Activated CD4-positive, alpha-beta T cell treated with anti-CD3 and anti-CD28 coated beads for 24 hours (primary cell): ENCODE measurements at regions not wholly inside any gene's neighbourhood (a gene's known extent, or its start where the extent isn't known, plus 50 kb on each side); places are given as distances from the start of the nearest gene placed in this dataset.

Experiments used
- DNase-seq, 2 donors: peaks; one replicate each; pipeline ENCODE4 v3.0.0-alpha.2; 2020; ENCODE audit warnings: low read depth in 2 of 2

DNA sequence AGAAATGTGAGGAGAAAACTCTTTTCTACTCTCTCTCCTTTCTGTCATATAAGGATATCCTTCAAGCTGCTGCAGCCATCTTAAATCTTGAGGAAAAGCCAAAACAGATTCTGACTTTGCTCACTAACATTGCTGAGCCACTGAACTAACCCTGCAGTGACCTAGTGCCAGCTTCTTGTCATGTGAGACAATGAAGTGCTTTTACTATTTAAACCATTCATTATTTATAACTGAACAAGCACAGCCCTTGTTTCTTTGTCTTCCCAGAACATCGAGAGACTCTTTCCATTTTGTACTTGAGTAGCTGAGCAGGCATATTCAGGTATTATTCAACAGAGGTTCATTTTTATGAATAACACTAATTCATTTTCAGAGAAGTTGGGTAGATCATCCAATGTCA lies 455.0 kb upstream of the TMPO start:
- DNase-seq, result no peak

- DNase-seq, result no peak
These were observed 452.7 kb upstream of the TMPO start for GRCh38 chr12:98062464-98063245.

DNA sequence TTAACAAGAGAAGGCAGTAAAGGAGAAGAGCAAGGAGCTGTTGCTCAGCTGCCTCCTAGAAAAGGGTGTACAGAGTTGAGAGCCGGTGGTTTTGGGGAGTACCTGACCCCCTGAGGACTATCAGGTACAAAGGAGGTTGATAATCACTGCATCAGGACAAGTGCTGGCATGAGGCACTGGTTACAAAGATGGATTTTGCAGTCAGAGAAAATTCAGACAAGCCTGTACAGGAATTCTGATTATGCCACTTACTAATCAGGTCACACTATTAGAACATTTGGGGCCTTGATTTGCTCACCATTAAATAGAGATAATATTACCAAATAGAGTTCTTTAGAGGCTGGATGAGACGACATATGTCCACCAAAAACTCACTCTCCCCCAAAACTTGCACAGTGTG lies 450.9 kb upstream of the TMPO start:
- DNase-seq, result no peak

DNA sequence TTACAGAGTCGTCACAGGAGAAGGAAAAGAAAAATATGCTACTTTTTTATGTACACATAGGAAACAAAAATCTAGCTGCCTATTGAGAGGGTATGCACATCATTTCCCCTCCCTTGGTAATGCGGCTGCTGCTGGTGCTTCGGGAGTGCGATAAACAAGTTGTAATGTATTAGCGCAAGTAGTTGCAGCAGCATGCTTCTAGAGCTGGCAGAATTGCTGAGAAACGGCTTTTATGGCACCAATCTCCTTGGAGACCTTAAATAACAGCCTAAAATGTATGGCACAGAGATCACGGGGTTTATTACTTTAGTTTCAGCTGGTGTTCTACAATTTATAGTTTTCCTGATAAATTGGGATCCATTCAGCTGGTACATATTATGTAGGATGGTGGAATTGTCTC lies 447.6 kb upstream of the TMPO start:
- no peak for DNase-seq

- DNase-seq, result no peak
These were observed 441.8 kb upstream of the TMPO start for GRCh38 chr12:98073610-98074009.

DNA sequence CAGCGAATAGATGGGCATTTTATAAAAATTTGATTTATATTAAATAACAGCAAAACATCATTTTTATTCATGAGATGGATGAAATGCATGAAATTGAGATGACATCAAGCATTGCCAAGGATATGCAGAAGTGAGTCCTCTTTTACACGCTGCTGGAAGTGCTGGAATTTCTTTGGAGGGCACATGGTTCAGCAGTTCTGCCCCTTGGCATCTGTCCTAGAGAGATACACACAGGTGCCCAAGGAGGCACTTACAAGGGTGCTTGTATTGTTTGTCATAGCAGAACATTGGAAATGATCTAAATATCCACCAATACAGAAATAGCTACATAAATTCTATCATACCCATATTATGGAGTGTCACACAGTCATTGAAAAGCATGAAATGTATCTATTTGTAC lies 441.1 kb upstream of the TMPO start:
- no peak for DNase-seq

- no peak for DNase-seq
These were observed 431.0 kb upstream of the TMPO start for GRCh38 chr12:98084391-98084790.

- DNase-seq, result no peak
These were observed 430.2 kb upstream of the TMPO start for GRCh38 chr12:98085046-98085755.

- DNase-seq, result no peak
These were observed 424.7 kb upstream of the TMPO start for GRCh38 chr12:98090731-98091130.

DNA sequence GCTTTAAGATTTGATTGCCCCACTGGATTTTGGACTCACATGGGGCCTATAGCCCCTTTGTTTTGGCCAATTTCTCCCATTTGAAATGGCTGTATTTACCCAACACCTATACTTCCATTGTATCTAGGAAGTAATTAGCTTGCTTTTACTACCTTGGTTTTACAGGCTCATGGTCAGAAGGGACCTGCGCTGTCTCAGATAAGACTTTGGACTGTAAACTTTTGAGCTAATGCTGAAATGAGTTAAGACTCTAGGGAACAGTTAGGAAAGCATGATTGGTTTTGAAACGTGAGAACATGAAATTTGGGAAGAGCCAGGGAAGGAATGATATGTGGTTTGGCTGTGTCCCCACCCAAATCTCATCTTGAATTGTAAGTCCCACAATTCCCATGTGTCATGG lies 419.0 kb upstream of the TMPO start:
- no peak for DNase-seq

DNA sequence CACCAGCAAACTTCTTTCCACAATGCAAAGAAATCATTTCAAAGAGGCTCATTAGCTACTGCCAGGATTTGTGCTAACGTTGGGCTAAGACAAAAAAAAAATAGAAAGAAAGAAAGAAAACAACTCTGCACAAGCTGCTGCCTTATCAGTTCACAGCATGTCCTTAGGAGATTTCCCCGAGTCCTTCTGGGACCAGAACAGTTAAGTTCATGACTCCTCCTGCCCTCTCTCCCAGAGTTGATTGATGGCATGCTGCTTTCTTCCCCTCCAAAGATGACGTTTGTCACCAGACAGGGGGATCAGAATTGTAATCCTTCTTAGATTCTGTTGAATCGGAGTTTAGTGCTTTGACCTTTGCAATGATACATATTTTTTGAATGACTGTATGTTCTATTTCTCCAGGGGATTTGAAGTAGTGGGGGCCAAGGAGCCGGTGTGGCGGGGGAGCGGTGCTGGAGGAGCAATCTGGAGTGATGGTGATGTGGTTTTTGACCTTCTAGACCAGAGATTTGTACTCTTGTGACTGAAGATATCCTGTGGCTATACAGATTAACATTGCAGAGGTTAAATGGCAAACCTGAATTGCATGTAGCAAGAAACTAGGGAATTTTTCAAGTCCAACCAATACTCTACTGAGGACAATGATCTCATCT lies 409.2 kb upstream of the TMPO start:
- DNase-seq, result no peak

- no peak for DNase-seq
These were observed 406.1 kb upstream of the TMPO start for GRCh38 chr12:98109266-98109665.

GRCh38 chr12:98110536-98110935 lies 404.9 kb upstream of the TMPO start:
- no peak for DNase-seq

GRCh38 chr12:98113548-98113947 lies 401.8 kb upstream of the TMPO start:
- DNase-seq, result no peak

DNA sequence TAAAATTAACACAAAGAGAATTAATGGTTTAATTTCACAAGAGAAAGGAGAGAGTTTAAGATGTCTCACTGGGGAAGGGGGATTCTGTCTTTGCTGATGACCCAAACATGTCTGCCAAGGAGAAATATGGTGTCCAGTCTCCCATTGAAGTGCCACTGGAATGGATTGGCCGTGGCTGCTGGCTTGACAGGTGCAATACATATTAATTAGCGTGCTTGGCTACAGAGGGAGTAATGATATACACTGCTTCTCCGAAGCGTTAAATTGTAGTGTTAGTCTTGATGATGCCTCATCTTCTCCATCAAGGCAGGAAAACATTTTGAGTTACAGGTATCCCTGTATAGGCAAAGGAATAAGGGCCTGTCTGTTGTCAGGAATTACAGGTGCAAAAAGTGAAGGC lies 393.4 kb upstream of the TMPO start:
- DNase-seq, result no peak

- no peak for DNase-seq
These were observed 392.3 kb upstream of the TMPO start for GRCh38 chr12:98123021-98123461.

GRCh38 chr12:98126637-98127335 lies 388.6 kb upstream of the TMPO start:
- no peak for DNase-seq

DNA sequence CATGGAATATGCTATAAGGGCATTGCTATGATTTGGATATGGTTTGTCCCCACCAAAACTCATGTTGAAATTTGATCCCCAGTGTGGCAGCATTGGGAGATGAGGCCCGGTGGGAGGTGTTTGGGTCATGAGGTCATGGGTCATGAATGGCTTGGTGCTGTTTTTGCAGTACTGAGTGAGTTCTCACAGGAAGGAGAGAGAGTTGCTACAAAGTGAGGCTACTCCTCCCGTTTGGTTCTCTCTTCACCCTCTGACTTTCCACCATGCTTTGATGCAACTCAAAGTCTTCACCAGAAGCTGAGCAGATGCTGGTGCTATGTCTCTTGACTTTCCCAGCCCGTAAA lies 388.1 kb upstream of the TMPO start:
- no peak for DNase-seq

GRCh38 chr12:98127854-98128253 lies 387.5 kb upstream of the TMPO start:
- DNase-seq, result no peak

DNA sequence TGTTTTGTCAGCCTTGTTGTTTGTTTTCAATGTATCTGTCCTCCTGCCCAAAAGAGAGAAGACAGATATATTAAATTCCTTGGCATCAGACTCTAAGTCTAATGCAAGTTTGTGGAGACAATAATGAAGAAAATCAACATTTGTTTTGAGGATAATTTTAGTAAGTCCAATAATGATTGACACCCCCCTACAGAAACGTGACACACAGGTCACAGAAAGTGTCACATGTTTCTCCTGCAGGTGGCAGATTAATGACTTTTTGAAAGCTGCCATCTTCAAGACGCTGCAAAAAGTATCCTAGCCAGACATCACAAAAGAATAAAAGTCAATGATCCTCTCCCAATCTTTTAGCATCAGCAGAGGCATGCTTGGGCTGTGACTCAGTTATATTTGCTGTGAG lies 378.8 kb upstream of the TMPO start:
- DNase-seq, result no peak

DNA sequence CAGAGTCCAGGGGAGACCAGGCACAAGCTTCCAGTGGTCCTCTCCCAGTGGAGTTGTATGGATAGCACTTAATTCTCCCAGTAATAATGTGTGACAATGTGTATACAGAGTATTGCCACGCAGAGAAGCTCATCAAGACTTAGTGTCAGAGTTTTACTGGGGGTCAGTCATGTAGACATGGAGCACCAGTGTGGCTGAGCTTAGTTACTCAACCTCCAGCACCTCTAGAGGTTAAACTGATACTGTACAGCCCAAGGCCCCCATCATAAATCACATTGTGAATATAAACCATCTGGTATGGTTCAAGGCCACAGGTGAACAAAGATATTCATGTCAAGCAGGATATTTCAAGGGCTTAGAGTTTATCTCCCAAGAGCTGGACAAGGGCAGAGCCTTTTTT lies 378.1 kb upstream of the TMPO start:
- no peak for DNase-seq

- no peak for DNase-seq
These were observed 370.4 kb upstream of the TMPO start for GRCh38 chr12:98144953-98145352.
